ENCODE measurements at regions not wholly inside any gene's neighbourhood (a gene's known extent, or its start where the extent isn't known, plus 50 kb on each side); places are given as distances from the start of the nearest gene placed in this dataset.

DNA sequence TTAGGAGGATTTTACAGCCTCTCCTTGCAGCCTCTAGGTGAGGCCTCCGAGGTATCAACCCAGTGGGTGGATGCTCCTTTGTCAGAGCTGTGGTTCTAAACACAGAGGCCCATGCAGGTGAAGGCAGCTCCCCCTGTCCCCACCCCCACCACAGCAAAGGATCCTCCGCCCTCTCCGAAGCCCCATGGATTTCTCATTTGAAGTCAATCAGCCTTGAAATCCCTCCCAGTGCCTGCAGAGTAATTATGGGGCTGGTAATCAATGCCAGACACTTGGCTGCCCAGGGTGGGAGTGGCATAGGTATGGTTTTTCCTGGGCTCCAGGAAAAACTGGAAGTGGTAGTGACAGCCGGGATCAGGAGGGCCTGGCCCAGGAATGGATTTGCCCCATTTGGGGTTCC lies 119.5 kb upstream of the CSF3R start:
- TF ChIP-seq, protein P1, sequence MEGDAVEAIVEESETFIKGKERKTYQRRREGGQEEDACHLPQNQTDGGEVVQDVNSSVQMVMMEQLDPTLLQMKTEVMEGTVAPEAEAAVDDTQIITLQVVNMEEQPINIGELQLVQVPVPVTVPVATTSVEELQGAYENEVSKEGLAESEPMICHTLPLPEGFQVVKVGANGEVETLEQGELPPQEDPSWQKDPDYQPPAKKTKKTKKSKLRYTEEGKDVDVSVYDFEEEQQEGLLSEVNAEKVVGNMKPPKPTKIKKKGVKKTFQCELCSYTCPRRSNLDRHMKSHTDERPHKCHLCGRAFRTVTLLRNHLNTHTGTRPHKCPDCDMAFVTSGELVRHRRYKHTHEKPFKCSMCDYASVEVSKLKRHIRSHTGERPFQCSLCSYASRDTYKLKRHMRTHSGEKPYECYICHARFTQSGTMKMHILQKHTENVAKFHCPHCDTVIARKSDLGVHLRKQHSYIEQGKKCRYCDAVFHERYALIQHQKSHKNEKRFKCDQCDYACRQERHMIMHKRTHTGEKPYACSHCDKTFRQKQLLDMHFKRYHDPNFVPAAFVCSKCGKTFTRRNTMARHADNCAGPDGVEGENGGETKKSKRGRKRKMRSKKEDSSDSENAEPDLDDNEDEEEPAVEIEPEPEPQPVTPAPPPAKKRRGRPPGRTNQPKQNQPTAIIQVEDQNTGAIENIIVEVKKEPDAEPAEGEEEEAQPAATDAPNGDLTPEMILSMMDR (IDR thresholded peaks at IDR 0.05): no peak
- no peak for TF ChIP-seq POLR2A (IDR thresholded peaks at IDR 0.05)

Measured in testis (tissue), 2 donors.